ENCODE measurements at regions not wholly inside any gene's neighbourhood (a gene's known extent, or its start where the extent isn't known, plus 50 kb on each side); places are given as distances from the start of the nearest gene placed in this dataset.

DNA sequence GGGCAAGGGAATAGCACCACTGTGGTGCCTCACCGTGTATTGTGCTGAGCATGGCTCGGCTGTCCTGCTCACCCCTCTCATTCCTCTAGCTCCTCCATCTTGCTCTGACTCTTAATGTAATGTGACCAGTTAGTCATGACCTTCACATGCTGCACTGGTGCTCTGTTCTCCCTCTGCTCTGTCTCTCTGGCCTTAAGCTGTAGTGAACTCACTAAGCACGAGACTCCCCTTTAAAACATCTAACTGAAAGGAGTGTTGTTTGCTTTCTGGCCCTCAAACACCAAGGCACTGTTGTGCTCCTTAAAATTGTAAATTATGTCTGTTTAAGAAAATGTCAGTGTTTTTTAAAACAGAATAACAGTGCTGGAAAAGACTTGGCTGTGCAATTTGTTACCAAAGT lies 140.4 kb downstream of the HDGFL1 start:
- H3K27ac ChIP-seq: no peak overlapping the region
- no peak for TF ChIP-seq ZFX (IDR thresholded peaks at IDR 0.05)
- TF ChIP-seq, protein P1, sequence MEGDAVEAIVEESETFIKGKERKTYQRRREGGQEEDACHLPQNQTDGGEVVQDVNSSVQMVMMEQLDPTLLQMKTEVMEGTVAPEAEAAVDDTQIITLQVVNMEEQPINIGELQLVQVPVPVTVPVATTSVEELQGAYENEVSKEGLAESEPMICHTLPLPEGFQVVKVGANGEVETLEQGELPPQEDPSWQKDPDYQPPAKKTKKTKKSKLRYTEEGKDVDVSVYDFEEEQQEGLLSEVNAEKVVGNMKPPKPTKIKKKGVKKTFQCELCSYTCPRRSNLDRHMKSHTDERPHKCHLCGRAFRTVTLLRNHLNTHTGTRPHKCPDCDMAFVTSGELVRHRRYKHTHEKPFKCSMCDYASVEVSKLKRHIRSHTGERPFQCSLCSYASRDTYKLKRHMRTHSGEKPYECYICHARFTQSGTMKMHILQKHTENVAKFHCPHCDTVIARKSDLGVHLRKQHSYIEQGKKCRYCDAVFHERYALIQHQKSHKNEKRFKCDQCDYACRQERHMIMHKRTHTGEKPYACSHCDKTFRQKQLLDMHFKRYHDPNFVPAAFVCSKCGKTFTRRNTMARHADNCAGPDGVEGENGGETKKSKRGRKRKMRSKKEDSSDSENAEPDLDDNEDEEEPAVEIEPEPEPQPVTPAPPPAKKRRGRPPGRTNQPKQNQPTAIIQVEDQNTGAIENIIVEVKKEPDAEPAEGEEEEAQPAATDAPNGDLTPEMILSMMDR (conservative IDR thresholded peaks at IDR 0.05): no peak

DNA sequence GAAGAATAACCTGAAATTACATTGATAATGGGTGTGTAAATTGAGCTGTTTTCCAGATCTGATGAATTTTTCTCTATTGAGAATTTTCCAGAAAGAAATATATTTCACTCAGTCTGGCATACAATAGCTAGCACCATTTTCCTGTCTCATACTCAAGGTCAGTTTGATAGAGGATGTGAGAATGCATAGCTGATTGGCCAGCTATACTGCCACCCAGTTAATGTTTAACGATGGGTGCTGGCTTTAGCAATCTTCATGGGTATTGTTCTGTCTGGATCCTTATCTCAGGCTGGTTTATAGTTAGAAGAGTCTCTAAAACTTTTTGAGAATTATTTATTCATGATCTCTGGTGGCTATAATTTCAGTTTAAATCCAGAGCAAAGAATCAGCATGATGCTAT lies 147.4 kb downstream of the HDGFL1 start:
- TF ChIP-seq, protein P1 (conservative IDR thresholded peaks at IDR 0.05): no peak
- no peak for TF ChIP-seq ZFX (IDR thresholded peaks at IDR 0.05)
- H3K27ac ChIP-seq: no peak overlapping the region

DNA sequence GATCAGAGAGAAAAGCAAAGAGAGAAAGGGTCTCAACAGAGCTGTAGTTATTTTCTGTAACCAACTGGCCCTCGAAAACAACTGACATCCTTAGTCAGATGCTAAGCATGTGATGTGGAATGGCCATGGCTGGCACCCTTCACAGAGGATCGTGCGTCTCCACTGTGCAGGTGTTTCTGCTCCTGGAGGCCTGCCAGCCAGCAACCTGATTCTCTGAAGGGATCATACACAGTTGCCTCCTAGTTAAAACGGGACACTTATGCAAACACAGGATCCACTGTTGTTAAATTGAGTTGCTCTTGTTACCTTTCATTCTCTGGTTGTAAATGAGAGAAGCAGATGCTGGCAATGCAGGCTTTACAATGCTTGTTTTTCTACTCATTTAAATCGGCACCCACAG lies 148.5 kb downstream of the HDGFL1 start:
- H3K27ac ChIP-seq: no peak overlapping the region
- TF ChIP-seq ZFX (IDR thresholded peaks at IDR 0.05): no peak
- TF ChIP-seq, protein P1 (conservative IDR thresholded peaks at IDR 0.05): no peak

DNA sequence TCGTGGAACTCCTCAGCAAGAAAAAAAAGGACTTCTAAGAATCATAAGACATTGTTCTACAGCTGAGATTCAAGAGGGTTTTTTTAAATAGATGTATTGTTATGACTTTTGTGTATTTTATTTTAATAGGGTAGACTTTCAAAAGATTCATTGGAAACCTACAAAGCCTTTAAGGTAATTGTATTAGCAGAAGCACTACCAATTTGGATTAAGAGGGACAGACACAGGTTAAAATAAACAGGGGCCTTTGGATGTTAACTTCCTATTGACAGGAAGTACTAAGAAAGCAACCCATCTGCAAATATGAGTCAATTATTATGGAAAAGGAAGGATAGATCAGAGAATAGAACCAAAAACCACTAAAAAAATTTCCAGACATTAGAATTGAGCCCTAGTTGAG lies 153.5 kb downstream of the HDGFL1 start:
- TF ChIP-seq, protein P1 (conservative IDR thresholded peaks at IDR 0.05): no peak
- no peak for TF ChIP-seq ZFX (IDR thresholded peaks at IDR 0.05)
- H3K27ac ChIP-seq: no peak overlapping the region

DNA sequence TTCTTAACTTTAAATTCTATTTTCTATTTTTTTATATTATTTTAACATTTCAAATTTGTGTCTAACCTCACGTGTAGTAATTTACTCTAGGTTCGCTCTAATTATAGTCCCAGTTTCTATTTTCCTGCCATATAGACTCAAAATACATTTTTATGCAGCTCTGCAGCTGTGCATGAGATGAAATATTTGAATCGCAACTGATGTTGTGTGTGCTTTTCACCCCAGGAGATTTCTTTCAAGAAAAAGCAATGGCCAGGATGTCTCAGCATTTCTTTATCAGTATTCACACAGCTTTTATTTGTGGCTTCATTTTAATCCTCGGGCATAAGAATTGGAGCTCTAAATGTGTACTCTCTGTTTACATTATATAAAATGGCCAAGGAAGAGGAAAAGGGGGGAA lies 157.6 kb downstream of the HDGFL1 start:
- H3K27ac ChIP-seq: no peak overlapping the region
- no peak for TF ChIP-seq ZFX (IDR thresholded peaks at IDR 0.05)
- TF ChIP-seq, protein P1 (conservative IDR thresholded peaks at IDR 0.05): no peak

DNA sequence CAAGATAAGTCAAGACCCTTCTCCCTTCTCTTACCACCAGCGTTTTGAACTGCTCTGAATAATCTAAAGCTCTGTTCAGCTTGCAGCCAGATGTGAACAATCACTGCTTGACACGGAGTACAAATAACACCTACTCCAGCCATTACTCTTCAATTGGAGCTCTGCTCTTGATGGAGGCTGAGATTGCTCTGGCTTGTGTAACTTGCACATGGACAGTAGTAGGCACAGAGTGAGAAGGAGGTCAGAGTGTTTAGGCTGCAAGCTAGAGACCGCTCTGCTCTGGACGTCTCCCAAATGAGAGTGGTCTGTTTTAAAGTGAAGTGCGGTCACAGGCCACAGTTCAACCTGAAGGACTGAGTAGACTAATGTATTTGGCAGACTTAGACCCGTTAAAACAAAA lies 158.3 kb downstream of the HDGFL1 start:
- no peak for TF ChIP-seq ZFX (IDR thresholded peaks at IDR 0.05)
- TF ChIP-seq, protein P1 (conservative IDR thresholded peaks at IDR 0.05): no peak
- H3K27ac ChIP-seq: no peak overlapping the region

DNA sequence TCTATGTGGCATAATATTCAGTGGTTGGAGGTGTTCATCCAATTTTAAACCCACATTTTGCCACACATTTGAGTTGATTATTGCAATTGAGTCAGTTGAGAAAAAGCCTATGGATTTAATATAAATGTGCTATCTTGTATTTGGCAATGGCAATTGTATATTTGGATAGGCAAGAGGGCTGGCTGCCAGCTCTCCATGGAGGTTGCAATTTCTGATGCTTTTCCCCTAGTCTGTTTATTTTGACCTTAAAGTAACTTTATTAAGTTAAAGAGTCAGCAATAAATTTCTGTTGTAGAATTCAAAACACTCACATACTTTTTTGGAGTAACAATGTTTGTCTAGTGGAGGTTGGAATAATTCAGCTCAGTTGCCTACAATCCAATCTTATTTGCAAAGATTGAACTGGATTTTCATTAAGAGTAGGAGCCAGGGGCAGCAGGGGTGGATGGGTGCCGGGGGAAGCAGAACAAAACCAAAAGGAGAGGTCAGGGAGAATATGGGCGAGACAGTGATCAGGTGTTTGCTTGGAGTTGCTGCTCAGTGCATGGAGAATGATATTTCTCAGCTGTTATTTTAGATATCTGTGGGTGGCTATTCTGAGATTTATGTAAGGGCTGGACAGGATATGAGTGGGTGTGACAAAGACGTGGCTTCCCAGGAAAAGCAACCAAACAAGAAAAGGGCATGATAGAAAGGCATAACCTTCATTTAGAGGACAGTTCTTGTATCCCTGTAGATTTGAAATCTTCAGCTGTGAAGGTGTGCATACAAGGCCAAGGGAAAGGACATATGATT lies 163.0 kb downstream of the HDGFL1 start:
- TF ChIP-seq, protein P1 (conservative IDR thresholded peaks at IDR 0.05): no peak
- TF ChIP-seq ZFX (IDR thresholded peaks at IDR 0.05): no peak
- no peak overlapping the region for H3K27ac ChIP-seq
